HT1080 (cell line): ENCODE measurements at regions not wholly inside any gene's neighbourhood (a gene's known extent, or its start where the extent isn't known, plus 50 kb on each side); places are given as distances from the start of the nearest gene placed in this dataset.
"Not testable (repeated sequence)": the region's sequence is repeated elsewhere in the genome, so short reads cannot be mapped to it uniquely, and the experiment has no call there.

Experiments
- DNase-seq: peaks from one replicate; pipeline ENCODE4 v3.0.0-alpha.2; 2015; ENCODE audit warnings: low read depth

GRCh38 chr1:212155219-212155618 is 119.7 kb downstream of the DTL start:
- no peak for DNase-seq

GRCh38 chr1:212157252-212157651 is 121.7 kb downstream of the DTL start:
- no peak for DNase-seq

GRCh38 chr1:212158912-212159796 is 123.6 kb downstream of the DTL start:
- no peak for DNase-seq

GRCh38 chr1:212161231-212161781 is 123.9 kb upstream of the PPP2R5A start:
- peak; percentile 86 for DNase-seq

GRCh38 chr1:212162635-212163034 is 122.6 kb upstream of the PPP2R5A start:
- DNase-seq: peak; percentile 46

- no peak for DNase-seq
These were observed 120.9 kb upstream of the PPP2R5A start for GRCh38 chr1:212164095-212164872.

GRCh38 chr1:212166244-212166643 is 119.0 kb upstream of the PPP2R5A start:
- DNase-seq: no peak

GRCh38 chr1:212166644-212167043 is 118.6 kb upstream of the PPP2R5A start:
- no peak for DNase-seq

- peak; percentile 42 for DNase-seq
These were observed 118.1 kb upstream of the PPP2R5A start for GRCh38 chr1:212167098-212167497.

GRCh38 chr1:212173567-212173966 is 111.6 kb upstream of the PPP2R5A start:
- DNase-seq: no peak

GRCh38 chr1:212174295-212174694 is 110.9 kb upstream of the PPP2R5A start:
- not testable (repeated sequence) for DNase-seq

- no peak for DNase-seq
These were observed 107.7 kb upstream of the PPP2R5A start for GRCh38 chr1:212177542-212177941.

GRCh38 chr1:212178851-212179250 is 106.4 kb upstream of the PPP2R5A start:
- DNase-seq: no peak

- DNase-seq: peak; percentile 96
These were observed 105.7 kb upstream of the PPP2R5A start for GRCh38 chr1:212179394-212180076.

- DNase-seq: no peak
These were observed 104.0 kb upstream of the PPP2R5A start for GRCh38 chr1:212181015-212181882.

- no peak for DNase-seq
These were observed 103.0 kb upstream of the PPP2R5A start for GRCh38 chr1:212182171-212182570.

GRCh38 chr1:212182579-212182978 is 102.6 kb upstream of the PPP2R5A start:
- no peak for DNase-seq

GRCh38 chr1:212186427-212187207 is 98.6 kb upstream of the PPP2R5A start:
- no peak for DNase-seq

GRCh38 chr1:212188599-212189351 is 96.4 kb upstream of the PPP2R5A start:
- no peak for DNase-seq
